Fibroblast of upper back skin (primary cell): ENCODE measurements at regions not wholly inside any gene's neighbourhood (a gene's known extent, or its start where the extent isn't known, plus 50 kb on each side); places are given as distances from the start of the nearest gene placed in this dataset.
"Not testable (repeated sequence)": the region's sequence is repeated elsewhere in the genome, so short reads cannot be mapped to it uniquely, and the experiment has no call there.

ENCODE experiments used
- DNase-seq: peaks from one replicate; pipeline ENCODE4 v3.0.0-alpha.2; 2013

GRCh38 chr11:69220561-69221051 is 64.9 kb downstream of the SMIM38 start:
- DNase-seq: no peak

- no peak for DNase-seq
These were observed 65.4 kb downstream of the SMIM38 start for GRCh38 chr11:69221086-69221485.

- DNase-seq: not testable (repeated sequence)
These were observed 65.9 kb downstream of the SMIM38 start for GRCh38 chr11:69221636-69222035.

GRCh38 chr11:69227271-69227670 is 66.7 kb upstream of the MYEOV start:
- no peak for DNase-seq

- no peak for DNase-seq
These were observed 64.4 kb upstream of the MYEOV start for GRCh38 chr11:69229511-69229910.

GRCh38 chr11:69230856-69231425 is 63.0 kb upstream of the MYEOV start:
- DNase-seq: no peak

- DNase-seq: no peak
These were observed 62.4 kb upstream of the MYEOV start for GRCh38 chr11:69231466-69232018.

GRCh38 chr11:69232821-69233743 is 60.9 kb upstream of the MYEOV start:
- no peak for DNase-seq

- no peak for DNase-seq
These were observed 60.0 kb upstream of the MYEOV start for GRCh38 chr11:69233744-69234570.

- no peak for DNase-seq
These were observed 58.9 kb upstream of the MYEOV start for GRCh38 chr11:69234740-69235710.

- DNase-seq: no peak
These were observed 55.2 kb upstream of the MYEOV start for GRCh38 chr11:69238573-69239351.

GRCh38 chr11:69239641-69240040 is 54.3 kb upstream of the MYEOV start:
- DNase-seq: no peak

- DNase-seq: no peak
These were observed 53.5 kb upstream of the MYEOV start for GRCh38 chr11:69240332-69241074.

GRCh38 chr11:69241075-69241740 is 52.7 kb upstream of the MYEOV start:
- no peak for DNase-seq

GRCh38 chr11:69241844-69242243 is 52.1 kb upstream of the MYEOV start:
- DNase-seq: no peak

- DNase-seq: no peak
These were observed 51.6 kb upstream of the MYEOV start for GRCh38 chr11:69242266-69242920.

GRCh38 chr11:69243496-69244200 is 50.3 kb upstream of the MYEOV start:
- no peak for DNase-seq
